Astrocyte (in vitro differentiated cells and primary cell): ENCODE measurements at regions not wholly inside any gene's neighbourhood (a gene's known extent, or its start where the extent isn't known, plus 50 kb on each side); places are given as distances from the start of the nearest gene placed in this dataset.

Source experiments
- CTCF ChIP-seq: IDR thresholded peaks from 2 replicates; pipeline ENCODE4 v1.5.1; 2011; ENCODE audit warnings: low read depth, mild to moderate bottlenecking, inconsistent platforms, low read length, moderate library complexity; ENCODE audit not compliant: insufficient read depth
- EZH2 ChIP-seq: IDR thresholded peaks from 2 replicates; pipeline ENCODE4 v1.6.1; 2012; ENCODE audit warnings: mild to moderate bottlenecking, low read length, inconsistent platforms; ENCODE audit not compliant: insufficient read depth

GRCh38 chr10:78806681-78807221 lies 262.0 kb upstream of the ZMIZ1 start:
- TF ChIP-seq CTCF: no peak
- TF ChIP-seq EZH2: no peak
